ENCODE measurements at regions not wholly inside any gene's neighbourhood (a gene's known extent, or its start where the extent isn't known, plus 50 kb on each side); places are given as distances from the start of the nearest gene placed in this dataset.
"Not testable (repeated sequence)": the region's sequence is repeated elsewhere in the genome, so short reads cannot be mapped to it uniquely, and the experiment has no call there.

- no peaks in the 10 kb centered on the region for H3K9me3 ChIP-seq (ENCODE audit: control insufficient read depth, insufficient read depth, low read depth, low read length)
- H3K79me2 ChIP-seq (ENCODE audit: control insufficient read depth, insufficient read depth, low read length) = no peaks in the 10 kb centered on the region
- no peak overlapping the region for H3K27ac ChIP-seq (ENCODE audit: insufficient read depth, low read length)
- no peaks in the 10 kb centered on the region for H3K4me1 ChIP-seq (ENCODE audit: control insufficient read depth, extremely low read depth, insufficient read depth, low read length)
- peak in 1 of 2 donors; percentile 29 for DNase-seq (ENCODE audit: low read depth in 2 of 2)
- TF ChIP-seq CTCF (conservative IDR thresholded peaks at IDR 0.05 in 1 of 2, IDR thresholded peaks at IDR 0.05 in 1 of 2; ENCODE audit: low read depth in 1 of 2, low read length in 2 of 2) (no peak), EZH2 (IDR thresholded peaks at IDR 0.05; ENCODE audit: low read length, missing control alignments) (no peak)
- no peaks in the 10 kb centered on the region for H3K27me3 ChIP-seq (ENCODE audit: control insufficient read depth, insufficient read depth, low read length)
- H3K36me3 ChIP-seq (ENCODE audit: control insufficient read depth, insufficient read depth, low read length) = no peaks in the 10 kb centered on the region
- no peak overlapping the region for H3K4me3 ChIP-seq (replicated peaks in 1 of 4; ENCODE audit: control extremely low read depth in 1 of 4, insufficient read depth in 1 of 4, low read depth in 3 of 4, low read length in 4 of 4)
- no peak overlapping the region for H3K4me2 ChIP-seq (ENCODE audit: extremely low read depth, insufficient read depth, low read length)
- no peak overlapping the region for H2AFZ ChIP-seq (ENCODE audit: low read length)
- H3K9ac ChIP-seq (ENCODE audit: insufficient read depth, low read length) = no peak overlapping the region
- no peaks in the 10 kb centered on the region for H4K20me1 ChIP-seq (ENCODE audit: control insufficient read depth, extremely low read depth, insufficient read depth, low read length)
Measured at GRCh38 chr3:78337801-78338211, 1297.9 kb downstream of the ROBO2 start.

GRCh38 chr3:78338405-78338804 is 1298.5 kb downstream of the ROBO2 start:
- H3K9me3 ChIP-seq (ENCODE audit: control insufficient read depth, insufficient read depth, low read depth, low read length) = no peaks in the 10 kb centered on the region
- no peak overlapping the region for H3K27ac ChIP-seq (ENCODE audit: insufficient read depth, low read length)
- H3K27me3 ChIP-seq (ENCODE audit: control insufficient read depth, insufficient read depth, low read length) = no peaks in the 10 kb centered on the region
- no peaks in the 10 kb centered on the region for H4K20me1 ChIP-seq (ENCODE audit: control insufficient read depth, extremely low read depth, insufficient read depth, low read length)
- TF ChIP-seq EZH2 (IDR thresholded peaks at IDR 0.05; ENCODE audit: low read length, missing control alignments) = no peak
- no peak for TF ChIP-seq CTCF (conservative IDR thresholded peaks at IDR 0.05 in 1 of 2, IDR thresholded peaks at IDR 0.05 in 1 of 2; ENCODE audit: low read depth in 1 of 2, low read length in 2 of 2)
- H3K4me3 ChIP-seq (replicated peaks in 1 of 4; ENCODE audit: control extremely low read depth in 1 of 4, insufficient read depth in 1 of 4, low read depth in 3 of 4, low read length in 4 of 4) = no peak overlapping the region
- H3K79me2 ChIP-seq (ENCODE audit: control insufficient read depth, insufficient read depth, low read length) = no peaks in the 10 kb centered on the region
- no peaks in the 10 kb centered on the region for H3K36me3 ChIP-seq (ENCODE audit: control insufficient read depth, insufficient read depth, low read length)
- no peak overlapping the region for H3K4me2 ChIP-seq (ENCODE audit: extremely low read depth, insufficient read depth, low read length)
- no peak for DNase-seq (ENCODE audit: low read depth in 2 of 2)
- no peak overlapping the region for H3K9ac ChIP-seq (ENCODE audit: insufficient read depth, low read length)
- H3K4me1 ChIP-seq (ENCODE audit: control insufficient read depth, extremely low read depth, insufficient read depth, low read length) = no peaks in the 10 kb centered on the region
- no peak overlapping the region for H2AFZ ChIP-seq (ENCODE audit: low read length)

GRCh38 chr3:78343221-78343620 is 1303.3 kb downstream of the ROBO2 start:
- H3K4me1 ChIP-seq (ENCODE audit: control insufficient read depth, extremely low read depth, insufficient read depth, low read length) = no peaks in the 10 kb centered on the region
- no peak overlapping the region for H2AFZ ChIP-seq (ENCODE audit: low read length)
- no peaks in the 10 kb centered on the region for H4K20me1 ChIP-seq (ENCODE audit: control insufficient read depth, extremely low read depth, insufficient read depth, low read length)
- no peaks in the 10 kb centered on the region for H3K9me3 ChIP-seq (ENCODE audit: control insufficient read depth, insufficient read depth, low read depth, low read length)
- no peak overlapping the region for H3K4me3 ChIP-seq (replicated peaks in 1 of 4; ENCODE audit: control extremely low read depth in 1 of 4, insufficient read depth in 1 of 4, low read depth in 3 of 4, low read length in 4 of 4)
- no peak overlapping the region for H3K27ac ChIP-seq (ENCODE audit: insufficient read depth, low read length)
- no peaks in the 10 kb centered on the region for H3K36me3 ChIP-seq (ENCODE audit: control insufficient read depth, insufficient read depth, low read length)
- H3K4me2 ChIP-seq (ENCODE audit: extremely low read depth, insufficient read depth, low read length) = no peak overlapping the region
- TF ChIP-seq CTCF (conservative IDR thresholded peaks at IDR 0.05 in 1 of 2, IDR thresholded peaks at IDR 0.05 in 1 of 2; ENCODE audit: low read depth in 1 of 2, low read length in 2 of 2) (no peak), EZH2 (IDR thresholded peaks at IDR 0.05; ENCODE audit: low read length, missing control alignments) (no peak)
- no peak for DNase-seq (ENCODE audit: low read depth in 2 of 2)
- H3K27me3 ChIP-seq (ENCODE audit: control insufficient read depth, insufficient read depth, low read length) = no peaks in the 10 kb centered on the region
- no peak overlapping the region for H3K9ac ChIP-seq (ENCODE audit: insufficient read depth, low read length)
- no peaks in the 10 kb centered on the region for H3K79me2 ChIP-seq (ENCODE audit: control insufficient read depth, insufficient read depth, low read length)

GRCh38 chr3:78344267-78344666 is 1304.4 kb downstream of the ROBO2 start:
- not testable (repeated sequence) for DNase-seq (ENCODE audit: low read depth in 2 of 2); H3K27ac ChIP-seq (ENCODE audit: insufficient read depth, low read length); H3K9me3 ChIP-seq (ENCODE audit: control insufficient read depth, insufficient read depth, low read depth, low read length); H3K27me3 ChIP-seq (ENCODE audit: control insufficient read depth, insufficient read depth, low read length); H3K4me2 ChIP-seq (ENCODE audit: extremely low read depth, insufficient read depth, low read length); H3K79me2 ChIP-seq (ENCODE audit: control insufficient read depth, insufficient read depth, low read length); H4K20me1 ChIP-seq (ENCODE audit: control insufficient read depth, extremely low read depth, insufficient read depth, low read length); H2AFZ ChIP-seq (ENCODE audit: low read length); H3K36me3 ChIP-seq (ENCODE audit: control insufficient read depth, insufficient read depth, low read length); H3K4me1 ChIP-seq (ENCODE audit: control insufficient read depth, extremely low read depth, insufficient read depth, low read length); H3K4me3 ChIP-seq (replicated peaks in 1 of 4; ENCODE audit: control extremely low read depth in 1 of 4, insufficient read depth in 1 of 4, low read depth in 3 of 4, low read length in 4 of 4); H3K9ac ChIP-seq (ENCODE audit: insufficient read depth, low read length)

Data from fibroblast of lung (primary cell).